MM.1S (cell line): ENCODE measurements at regions not wholly inside any gene's neighbourhood (a gene's known extent, or its start where the extent isn't known, plus 50 kb on each side); places are given as distances from the start of the nearest gene placed in this dataset.

Experiments
- CTCF ChIP-seq: fragments of 300-600 bp; sonication (generic); IDR thresholded peaks from 2 replicates; pipeline ENCODE4 v1.5.1; 2016; ENCODE audit warnings: antibody characterized with exemption, low read length, mixed read lengths
- EZH2 ChIP-seq: fragments of 300-600 bp; sonication (generic); optimal IDR thresholded peaks from 2 replicates; pipeline ENCODE3; 2017; ENCODE audit warnings: low read depth, mild to moderate bottlenecking, antibody characterized with exemption, low read length, mixed read lengths

GRCh38 chr17:71464241-71464640 is 656.6 kb upstream of the SOX9 start:
- TF ChIP-seq CTCF (no peak), EZH2 (no peak)
